Heart left ventricle (tissue), 16 donors: ENCODE measurements at regions not wholly inside any gene's neighbourhood (a gene's known extent, or its start where the extent isn't known, plus 50 kb on each side); places are given as distances from the start of the nearest gene placed in this dataset.

Experiments
- ATAC-seq, 4 donors: fragments of 200-7000 bp; cut with Tn5 transposase; one replicate each; pipeline ENCODE4 v1.9.1; 2020 to 2022; ENCODE audit warnings: moderate library complexity in 4 of 4, mild to moderate bottlenecking in 3 of 4, moderate number of reproducible peaks in 1 of 4
- DNase-seq, 5 donors: peaks; one replicate each; pipeline ENCODE4 v3.0.0-alpha.2; 2020
- H3K27ac ChIP-seq, 12 donors: fragments of 200-600 bp; sonication (generic) in 4 of 12; one replicate each; pipeline versions ENCODE4 v1.5.0 to v1.8.0; 2016 to 2022; ENCODE audit warnings: mild to moderate bottlenecking in 2 of 12
- H3K27me3 ChIP-seq, 9 donors: fragments of 200-600 bp; sonication (generic) in 2 of 9; one replicate each; pipeline versions ENCODE4 v1.5.1 to v1.8.0; 2016 to 2022; ENCODE audit warnings: mild to moderate bottlenecking in 3 of 9
- H3K36me3 ChIP-seq, 9 donors: fragments of 200-600 bp; sonication (generic) in 2 of 9; one replicate each; pipeline versions ENCODE4 v1.5.0 to v1.8.0; 2018 to 2022; ENCODE audit warnings: mild to moderate bottlenecking in 2 of 9
- H3K4me1 ChIP-seq, 12 donors: fragments of 200-600 bp; sonication (generic) in 4 of 12; one replicate each; pipeline versions ENCODE4 v1.5.0 to v1.8.0; 2016 to 2022; ENCODE audit warnings: mild to moderate bottlenecking in 3 of 12
- H3K4me3 ChIP-seq, 12 donors: fragments of 200-600 bp; sonication (generic) in 4 of 12; one replicate each; pipeline versions ENCODE4 v1.5.0 to v1.8.0; 2017 to 2022; ENCODE audit warnings: mild to moderate bottlenecking in 9 of 12, moderate library complexity in 4 of 12
- H3K9me3 ChIP-seq, 12 donors: fragments of 200-600 bp; sonication (generic) in 4 of 12; one replicate each; pipeline versions ENCODE4 v1.5.0 to v1.8.0; 2016 to 2022; ENCODE audit warnings: mild to moderate bottlenecking in 1 of 12
- POLR2A ChIP-seq, 2 donors: fragments of 450-650 bp; IDR thresholded peaks; one replicate each; pipeline ENCODE4 v1.6.1; 2017; ENCODE audit warnings: antibody characterized with exemption in 2 of 2, mild to moderate bottlenecking in 2 of 2, moderate library complexity in 2 of 2
- WGBS, 4 donors: extraction: QIAGEN DNeasy Blood & Tissue Kit in 2 of 4; methylation state at CpG; one replicate each; pipeline versions ENCODE4 v1.1.5 to v1.1.7; 2013 to 2018; 5-methylcytosine and 5-hydroxymethylcytosine counted together
- intact Hi-C, 10 donors: fragments of 100-400 bp; cut with DNase I; formaldehyde crosslinking; loops; one replicate each; pipeline versions ENCODE4 v1.11.1 to v1.14.2; 2022
- TF ChIP-seq, protein P1 (sequence below), 12 donors: fragments of 200-600 bp; sonication (generic) in 4 of 12; IDR thresholded peaks; one replicate each; pipeline versions ENCODE4 v1.5.0 to v1.8.0; 2018 to 2022; ENCODE audit warnings: antibody characterized with exemption in 12 of 12, mild to moderate bottlenecking in 5 of 12
- donor health status: ischemic (EF 13 %, LVEDD 7.1; RV severe dilation, severe dysfunction).
- donor health status: healthy with polysubstance abuse.
- donor health status: DM: no; HTN: yes; CAD: no.
- donor health status: DM: no; HTN: no; CAD: no.
- donor health status: ischemic (EF 25% LVEDD 6.9; RV normal size, moderate dysfunction).
- donor health status: ischemic (EF 25% LVEDD 5.7; RV mildly dilated, moderate dysfunction).
- donor health status: healthy.
- donor health status: DM: yes; HTN: yes; CAD: no.
- donor health status: ischemic (EF 35%, LVEDD 5.7; RV mildly dilated, moderate dysfunction).
- donor health status: nonischemic (EF 11% LVEDD 7.7; RV severe dilation, severe dysfunction).
- donor health status: DM: yes; HTN: yes; CAD: no.
- donor health status: PGD.
- donor health status: ischemic (EF 29% LVEDD 5.4; RV normal size, mild dysfunction).
- donor health status: nonischemic (EF 23%, LVEDD 6.1; RV moderate dilation, normal function).

DNA sequence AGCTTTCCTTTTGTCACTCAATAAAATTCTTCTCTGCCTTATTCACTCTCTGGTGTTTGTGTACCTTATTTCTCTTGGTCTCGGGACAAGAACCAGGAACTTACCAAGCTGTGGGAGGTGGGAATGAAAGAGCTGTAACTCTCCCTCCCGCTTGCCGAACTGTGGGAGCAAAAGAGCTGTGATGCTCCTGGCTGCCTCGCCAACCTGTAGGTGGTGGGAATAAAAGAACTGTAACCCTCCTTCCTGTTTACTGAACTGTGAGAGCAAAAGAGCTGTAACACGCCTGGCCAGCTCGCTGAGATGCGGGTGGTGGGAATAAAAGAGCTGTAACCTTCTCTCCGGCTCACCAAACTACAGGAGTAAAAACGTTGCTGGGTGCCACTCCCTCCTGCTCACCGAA, 314.1 kb upstream of the LRIG3 start:
- 79 to 87% (median 86%) methylated on average over 10 of the region's 10 CpGs for WGBS, 4 donors
- no peaks in the 10 kb centered on the region for H3K36me3 ChIP-seq
- intact Hi-C loops, result no loop called here
- H3K27ac ChIP-seq, result no peak overlapping the region
- ATAC-seq (no peak), DNase-seq (no peak)
- H3K9me3 ChIP-seq, result no peaks in the 10 kb centered on the region
- TF ChIP-seq POLR2A (IDR thresholded peaks at IDR 0.05), result no peak
- TF ChIP-seq, protein P1, sequence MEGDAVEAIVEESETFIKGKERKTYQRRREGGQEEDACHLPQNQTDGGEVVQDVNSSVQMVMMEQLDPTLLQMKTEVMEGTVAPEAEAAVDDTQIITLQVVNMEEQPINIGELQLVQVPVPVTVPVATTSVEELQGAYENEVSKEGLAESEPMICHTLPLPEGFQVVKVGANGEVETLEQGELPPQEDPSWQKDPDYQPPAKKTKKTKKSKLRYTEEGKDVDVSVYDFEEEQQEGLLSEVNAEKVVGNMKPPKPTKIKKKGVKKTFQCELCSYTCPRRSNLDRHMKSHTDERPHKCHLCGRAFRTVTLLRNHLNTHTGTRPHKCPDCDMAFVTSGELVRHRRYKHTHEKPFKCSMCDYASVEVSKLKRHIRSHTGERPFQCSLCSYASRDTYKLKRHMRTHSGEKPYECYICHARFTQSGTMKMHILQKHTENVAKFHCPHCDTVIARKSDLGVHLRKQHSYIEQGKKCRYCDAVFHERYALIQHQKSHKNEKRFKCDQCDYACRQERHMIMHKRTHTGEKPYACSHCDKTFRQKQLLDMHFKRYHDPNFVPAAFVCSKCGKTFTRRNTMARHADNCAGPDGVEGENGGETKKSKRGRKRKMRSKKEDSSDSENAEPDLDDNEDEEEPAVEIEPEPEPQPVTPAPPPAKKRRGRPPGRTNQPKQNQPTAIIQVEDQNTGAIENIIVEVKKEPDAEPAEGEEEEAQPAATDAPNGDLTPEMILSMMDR (IDR thresholded peaks at IDR 0.05), result no peak
- H3K27me3 ChIP-seq, result peaks cover 0 to 2% (median 0%) of the 10 kb centered on the region in 9 donors
- H3K4me1 ChIP-seq, result no peaks in the 10 kb centered on the region
- no peak overlapping the region for H3K4me3 ChIP-seq

GRCh38 chr12:59230334-59230733, 310.0 kb upstream of the LRIG3 start:
- no peak for ATAC-seq
- H3K9me3 ChIP-seq, result no peaks in the 10 kb centered on the region
- no peak for DNase-seq
- no peak overlapping the region for H3K4me3 ChIP-seq
- TF ChIP-seq, protein P1 (IDR thresholded peaks at IDR 0.05), result no peak
- no peak for TF ChIP-seq POLR2A (IDR thresholded peaks at IDR 0.05)
- H3K27ac ChIP-seq, result no peak overlapping the region
- H3K4me1 ChIP-seq, result no peaks in the 10 kb centered on the region
- peaks cover 0 to 2% (median 0%) of the 10 kb centered on the region in 9 donors for H3K27me3 ChIP-seq
- intact Hi-C loops, result no loop called here
- no peaks in the 10 kb centered on the region for H3K36me3 ChIP-seq

DNA sequence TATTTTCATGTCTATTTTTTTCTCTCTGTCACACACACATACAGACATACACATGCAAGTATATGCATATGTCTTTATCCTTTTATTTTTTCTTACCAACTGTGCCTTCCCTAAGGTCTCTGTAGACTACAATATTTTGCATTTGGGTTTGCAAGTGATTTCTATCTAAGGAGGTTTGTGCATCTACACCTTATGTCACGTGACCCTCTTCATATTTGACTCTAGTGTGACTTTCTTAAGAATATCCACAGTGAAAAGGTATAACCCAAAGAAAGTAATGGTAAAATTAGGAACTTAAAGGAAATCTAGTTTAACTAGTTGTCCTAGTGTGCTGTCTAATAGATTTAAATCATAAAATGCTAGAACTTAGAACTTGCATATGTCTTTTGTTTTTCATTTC, 298.8 kb upstream of the LRIG3 start:
- WGBS, 4 donors, result 72 to 84% (median 81%) methylated on average over 1 of the region's 1 CpG

DNA sequence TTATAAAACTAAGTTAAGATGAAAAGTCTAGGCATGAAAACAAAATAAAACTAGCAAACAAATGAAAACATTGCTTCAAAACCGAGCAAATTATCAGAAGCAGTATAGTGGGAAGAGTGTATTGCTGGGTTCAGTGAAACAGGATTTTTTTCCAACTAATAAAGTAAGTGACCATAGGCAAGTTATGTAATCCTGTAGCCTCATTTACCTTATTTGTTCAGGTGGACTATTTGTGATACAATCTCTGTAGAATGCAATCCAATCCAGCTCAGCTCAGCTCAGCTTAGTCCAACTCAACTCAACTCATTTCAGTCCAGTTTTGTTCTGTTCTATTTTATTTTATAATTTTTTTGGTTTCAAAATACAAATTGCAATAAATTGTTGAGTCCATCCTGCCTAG, 276.7 kb upstream of the LRIG3 start:
- H3K9me3 ChIP-seq, result no peaks in the 10 kb centered on the region
- no peak for TF ChIP-seq POLR2A (IDR thresholded peaks at IDR 0.05)
- TF ChIP-seq, protein P1 (IDR thresholded peaks at IDR 0.05), result no peak
- H3K27me3 ChIP-seq, result no peaks in the 10 kb centered on the region
- 92 to 100% (median 96%) methylated on average over 1 of the region's 1 CpG for WGBS, 4 donors
- DNase-seq (no peak), ATAC-seq (no peak)
- H3K36me3 ChIP-seq, result no peaks in the 10 kb centered on the region
- no peak overlapping the region for H3K27ac ChIP-seq
- H3K4me3 ChIP-seq, result no peak overlapping the region
- H3K4me1 ChIP-seq, result no peaks in the 10 kb centered on the region
- intact Hi-C loops, result no loop called here

More for the DNA sequence above, 298.8 kb upstream of the LRIG3 start:
- Histone ChIP-seq H3K4me1 (no peaks in the 10 kb centered on the region), H3K4me3 (no peak overlapping the region), H3K9me3 (peaks cover 0 to 3% (median 0%) of the 10 kb centered on the region in 12 donors), H3K27ac (no peak overlapping the region), H3K36me3 (no peaks in the 10 kb centered on the region), H3K27me3 (no peaks in the 10 kb centered on the region)
- intact Hi-C loops, result no loop called here
- no peak for TF ChIP-seq POLR2A (IDR thresholded peaks at IDR 0.05)
- TF ChIP-seq, protein P1 (IDR thresholded peaks at IDR 0.05), result no peak
- ATAC-seq (no peak), DNase-seq (no peak)
